ENCODE measurements at regions not wholly inside any gene's neighbourhood (a gene's known extent, or its start where the extent isn't known, plus 50 kb on each side); places are given as distances from the start of the nearest gene placed in this dataset.

DNA sequence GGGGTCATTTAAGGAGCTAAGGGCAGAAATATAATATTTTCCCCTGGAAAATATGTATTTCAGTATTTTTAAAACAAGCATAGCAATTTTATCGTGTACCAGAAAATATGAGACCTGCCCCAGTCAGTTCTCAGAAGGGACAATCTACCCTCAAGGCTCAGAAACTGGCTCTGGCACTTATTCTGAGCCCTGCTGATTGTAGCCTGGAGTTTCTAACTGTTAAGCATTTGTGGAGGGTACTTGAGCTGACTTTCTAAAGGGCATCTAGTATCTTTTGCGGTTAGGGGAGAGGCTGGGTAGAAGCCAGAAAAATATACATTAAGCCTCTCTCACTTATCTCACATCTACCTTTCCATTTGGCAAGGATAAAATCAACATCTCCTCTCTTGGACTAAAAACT lies 71.3 kb upstream of the FSHB start:
- DNase-seq = no peak

DNA sequence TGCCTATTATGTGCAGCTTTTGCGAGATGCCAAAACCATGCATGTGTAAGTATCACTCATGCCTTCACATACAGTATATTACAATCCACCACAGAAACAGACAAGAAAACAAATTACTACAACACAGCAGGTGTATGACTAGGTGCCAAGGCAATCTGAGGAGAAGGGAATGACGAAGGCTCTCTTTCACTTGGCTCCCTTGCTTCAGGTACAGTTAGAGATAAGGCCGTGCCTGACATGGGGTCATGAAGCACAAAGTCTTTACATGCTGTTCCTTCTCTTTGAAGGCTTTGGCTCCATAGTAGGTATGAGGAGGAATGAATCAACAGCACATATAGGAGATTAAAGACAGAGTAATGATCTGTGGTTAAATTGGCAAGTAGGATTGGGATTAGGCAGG lies 65.2 kb upstream of the FSHB start:
- DNase-seq = no peak

DNA sequence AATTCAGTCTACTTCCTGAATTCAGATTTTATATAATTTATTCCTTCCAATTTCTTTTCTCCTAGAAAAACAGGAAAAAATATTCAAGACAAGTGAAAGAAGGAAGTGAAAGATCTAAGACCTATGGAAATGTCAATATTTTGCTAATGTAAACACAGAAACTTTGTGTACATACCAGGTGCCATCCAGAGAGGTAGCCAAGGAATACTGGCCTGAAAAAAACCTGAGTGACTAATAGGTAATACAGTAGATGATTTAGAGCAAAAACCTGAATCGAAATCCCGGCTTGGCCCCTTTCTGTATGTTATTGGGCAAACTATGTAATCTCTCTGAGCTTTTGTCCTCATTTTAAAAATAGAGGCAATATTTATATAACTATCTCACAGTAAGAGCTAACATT lies 59.2 kb upstream of the FSHB start:
- DNase-seq = peak; percentile 81

DNA sequence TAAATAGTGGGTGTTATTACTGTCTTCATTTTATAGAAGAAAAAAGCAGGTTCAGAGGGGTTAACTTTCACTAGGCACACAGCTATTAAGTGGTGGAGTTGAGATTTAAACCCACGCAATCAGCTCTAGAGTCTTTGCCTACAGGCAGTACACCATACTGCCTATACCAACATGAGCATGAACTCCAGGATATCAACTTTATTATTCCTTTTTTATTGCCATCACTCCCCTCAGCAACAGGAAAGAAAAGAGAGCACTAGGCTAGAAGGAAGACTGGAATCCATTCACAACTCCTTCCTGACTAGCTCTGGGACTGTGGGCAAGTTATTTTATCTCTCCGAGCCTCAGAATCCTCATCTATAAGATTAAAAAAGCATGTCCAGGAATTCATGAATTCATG lies 58.7 kb upstream of the FSHB start:
- no peak for DNase-seq

DNA sequence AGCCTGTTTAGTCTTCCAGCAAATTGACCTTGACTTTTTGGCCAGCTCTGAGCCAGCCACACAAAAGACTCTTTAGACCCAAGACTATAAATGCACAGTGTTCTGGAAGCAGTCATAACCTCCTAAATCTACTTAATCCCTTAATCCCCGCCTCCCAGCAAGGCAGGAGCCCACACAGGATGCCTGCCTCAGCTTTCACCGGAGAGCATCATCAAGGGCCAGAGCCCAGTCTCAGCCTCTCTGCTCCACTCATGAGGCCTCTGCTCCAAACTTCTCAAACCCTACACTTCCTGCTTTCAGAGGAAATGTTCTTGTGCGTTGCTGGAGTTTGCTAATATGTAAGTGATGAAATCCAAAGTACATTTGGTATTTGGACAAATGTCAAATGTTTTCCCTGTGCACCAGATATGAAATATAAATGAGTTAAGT lies 57.9 kb upstream of the FSHB start:
- no peak for DNase-seq

DNA sequence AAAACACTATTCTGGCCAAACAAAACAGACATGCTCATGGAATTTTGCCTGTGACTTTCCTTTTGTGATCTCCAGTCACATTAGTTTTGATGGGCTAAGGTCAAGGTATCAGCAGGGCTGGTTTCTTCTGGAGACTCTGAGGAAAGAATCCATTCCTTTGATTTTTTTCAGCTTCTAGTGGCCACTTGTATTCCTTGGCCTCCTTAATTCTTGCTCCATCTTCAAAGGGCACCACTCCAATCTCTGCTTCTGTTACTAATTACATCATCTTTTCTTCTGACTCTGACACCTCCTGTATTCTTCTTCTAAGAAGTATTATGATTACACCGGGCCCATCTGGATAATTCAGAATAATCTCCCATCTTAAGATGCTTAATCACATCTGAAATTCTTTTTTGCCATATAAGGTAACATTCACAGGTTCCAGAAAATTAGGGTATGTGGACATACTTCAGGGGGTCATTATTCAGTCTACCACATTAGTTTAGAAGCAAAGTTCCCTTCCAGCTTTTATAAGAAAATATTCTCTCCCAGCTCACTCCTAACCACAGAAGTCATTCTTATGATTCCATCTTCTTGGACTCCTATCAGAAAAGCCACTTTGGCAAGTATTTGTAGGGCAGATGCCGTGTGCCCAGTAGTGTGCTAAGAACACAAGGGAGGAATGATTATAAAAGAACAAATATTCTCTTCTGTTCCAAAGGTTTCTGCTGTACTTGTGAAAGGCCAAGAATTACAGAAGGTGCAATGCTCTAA lies 56.4 kb upstream of the FSHB start:
- DNase-seq = no peak
